Astrocyte (in vitro differentiated cells and primary cell): ENCODE measurements at regions not wholly inside any gene's neighbourhood (a gene's known extent, or its start where the extent isn't known, plus 50 kb on each side); places are given as distances from the start of the nearest gene placed in this dataset.
A peak's percentile ranks its signal among the peaks of the same experiment; 100 is the strongest.

Source experiments
- DNase-seq: peaks from one replicate; pipeline ENCODE4 v3.0.0-alpha.2; 2010; ENCODE audit warnings: low read depth
- FAIRE-seq: peaks from 2 replicates; lab custom pipeline; 2011; peaks lifted over from hg19 to GRCh38; lab: Jason Lieb, UNC
- H2AFZ ChIP-seq: 2 replicates; pipeline ENCODE4 v1.6.0; 2012; ENCODE audit warnings: low read depth, low read length, inconsistent platforms
- H3K27ac ChIP-seq: 2 replicates; pipeline ENCODE4 v1.5.1; 2011; ENCODE audit warnings: low read depth, low read length, inconsistent platforms
- H3K27me3 ChIP-seq: 2 replicates; pipeline ENCODE4 v1.6.0; 2011; ENCODE audit warnings: low read length, inconsistent platforms; ENCODE audit not compliant: insufficient read depth
- H3K36me3 ChIP-seq: 2 replicates; pipeline ENCODE4 v1.5.1; 2011; ENCODE audit warnings: low read length, inconsistent platforms; ENCODE audit not compliant: insufficient read depth
- H3K4me1 ChIP-seq: 2 replicates; pipeline ENCODE4 v1.5.1; 2011; ENCODE audit warnings: low read length, inconsistent platforms; ENCODE audit not compliant: insufficient read depth
- H3K4me2 ChIP-seq: 2 replicates; pipeline ENCODE4 v1.6.0; 2012; ENCODE audit warnings: low read length, inconsistent platforms
- H3K4me3 ChIP-seq: 2 replicates; pipeline ENCODE4 v1.5.1; 2011; ENCODE audit warnings: low read depth, mild to moderate bottlenecking, low read length, inconsistent platforms; ENCODE audit not compliant: insufficient read depth
- H3K79me2 ChIP-seq: 2 replicates; pipeline ENCODE4 v1.6.0; 2012; ENCODE audit warnings: mild to moderate bottlenecking, low read length, inconsistent platforms; ENCODE audit not compliant: insufficient read depth
- H3K9ac ChIP-seq: 2 replicates; pipeline ENCODE4 v1.6.0; 2012; ENCODE audit warnings: mild to moderate bottlenecking, low read length, inconsistent platforms
- H3K9me3 ChIP-seq: 2 replicates; pipeline ENCODE4 v1.5.1; 2012; ENCODE audit warnings: low read depth, mild to moderate bottlenecking, low read length, inconsistent platforms; ENCODE audit not compliant: insufficient read depth
- H4K20me1 ChIP-seq: 2 replicates; pipeline ENCODE4 v1.6.0; 2012; ENCODE audit warnings: low read length, inconsistent platforms; ENCODE audit not compliant: insufficient read depth
- H3K27ac Mint-ChIP-seq: one replicate; pipeline ENCODE4 v1.8.0; 2021; ENCODE audit warnings: mild to moderate bottlenecking, mixed read lengths; ENCODE audit not compliant: unreplicated experiment
- H3K27me3 Mint-ChIP-seq: one replicate; pipeline ENCODE4 v1.8.0; 2021; ENCODE audit warnings: low read depth, mixed read lengths; ENCODE audit not compliant: unreplicated experiment
- H3K36me3 Mint-ChIP-seq: one replicate; pipeline ENCODE4 v1.8.0; 2021; ENCODE audit warnings: low read depth, mixed read lengths; ENCODE audit not compliant: unreplicated experiment
- H3K4me1 Mint-ChIP-seq: one replicate; pipeline ENCODE4 v1.8.0; 2021; ENCODE audit warnings: low read depth, mixed read lengths; ENCODE audit not compliant: unreplicated experiment
- H3K4me3 Mint-ChIP-seq: one replicate; pipeline ENCODE4 v1.8.0; 2021; ENCODE audit warnings: mild to moderate bottlenecking, moderate library complexity, mixed read lengths; ENCODE audit not compliant: unreplicated experiment
- H3K9me3 Mint-ChIP-seq: one replicate; pipeline ENCODE4 v1.8.0; 2021; ENCODE audit warnings: mild to moderate bottlenecking, mixed read lengths; ENCODE audit not compliant: unreplicated experiment
- CTCF ChIP-seq: IDR thresholded peaks from 2 replicates; pipeline ENCODE4 v1.5.1; 2011; ENCODE audit warnings: low read depth, mild to moderate bottlenecking, inconsistent platforms, low read length, moderate library complexity; ENCODE audit not compliant: insufficient read depth
- EZH2 ChIP-seq: IDR thresholded peaks from 2 replicates; pipeline ENCODE4 v1.6.1; 2012; ENCODE audit warnings: mild to moderate bottlenecking, low read length, inconsistent platforms; ENCODE audit not compliant: insufficient read depth

DNA sequence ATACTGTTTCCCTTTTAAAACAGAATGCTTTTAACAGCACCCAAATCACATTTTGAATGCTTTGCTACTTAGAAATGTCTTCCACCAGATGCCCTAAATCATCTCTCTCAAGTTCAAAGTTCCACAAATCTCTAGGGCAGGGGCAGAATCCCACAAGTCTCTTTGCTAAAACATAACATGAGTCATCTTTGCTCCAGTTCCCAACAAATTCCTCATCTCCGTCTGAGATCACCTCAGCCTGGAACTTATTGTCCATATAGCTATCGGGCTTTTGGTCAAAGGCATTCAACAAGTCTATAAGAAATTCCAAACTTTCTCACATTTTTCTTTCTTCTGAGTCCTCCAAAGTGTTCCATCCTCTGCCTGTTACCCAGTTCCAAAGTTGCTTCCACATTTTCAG lies 1374.5 kb upstream of the NXPH2 start:
- H3K27me3 Mint-ChIP-seq: no peaks in the 10 kb centered on the region

DNA sequence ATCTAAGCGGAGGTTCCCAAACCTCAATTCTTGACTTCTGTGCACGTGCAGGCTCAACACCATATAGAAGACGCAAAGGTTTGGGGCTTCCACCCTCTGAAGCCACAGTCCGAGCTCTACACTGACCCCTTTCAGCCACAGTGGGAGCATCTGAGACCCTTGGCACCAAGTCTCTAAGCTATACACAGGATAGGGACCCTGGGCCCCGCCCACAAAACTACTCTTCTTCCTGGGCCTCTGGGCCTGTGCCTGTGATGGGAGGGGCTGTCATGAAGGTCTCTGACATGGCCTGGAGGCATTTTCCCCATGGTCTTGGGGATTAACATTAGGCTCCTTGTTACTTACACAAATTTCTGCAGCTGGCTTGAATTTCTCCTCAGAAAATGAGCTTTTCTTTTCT lies 1374.1 kb upstream of the NXPH2 start:
- peaks cover 7% of the 10 kb centered on the region for H3K4me1 Mint-ChIP-seq
- no peaks in the 10 kb centered on the region for H3K27me3 Mint-ChIP-seq
- Histone ChIP-seq H3K4me2 (no peak overlapping the region), H3K4me3 (no peak overlapping the region), H4K20me1 (no peaks in the 10 kb centered on the region), H3K27me3 (no peaks in the 10 kb centered on the region), H2AFZ (no peak overlapping the region), H3K4me1 (no peaks in the 10 kb centered on the region), H3K36me3 (no peaks in the 10 kb centered on the region), H3K9ac (no peak overlapping the region), H3K9me3 (no peaks in the 10 kb centered on the region), H3K27ac (no peak overlapping the region), H3K79me2 (no peaks in the 10 kb centered on the region)
- FAIRE-seq: no peak
- DNase-seq: no peak
- TF ChIP-seq EZH2 (no peak), CTCF (no peak)
- H3K27ac Mint-ChIP-seq: peak overlapping the region; percentile 35
- no peak overlapping the region for H3K4me3 Mint-ChIP-seq
- H3K9me3 Mint-ChIP-seq: no peaks in the 10 kb centered on the region
- no peaks in the 10 kb centered on the region for H3K36me3 Mint-ChIP-seq

More for the DNA sequence above, 1374.5 kb upstream of the NXPH2 start:
- TF ChIP-seq CTCF: no peak
- no peak for TF ChIP-seq EZH2
- Mint-ChIP-seq H3K36me3 (no peaks in the 10 kb centered on the region), H3K4me3 (no peak overlapping the region), H3K27ac (peak overlapping the region; percentile 35), H3K9me3 (no peaks in the 10 kb centered on the region), H3K4me1 (peaks cover 7% of the 10 kb centered on the region)
- Histone ChIP-seq H4K20me1 (no peaks in the 10 kb centered on the region), H3K9ac (no peak overlapping the region), H2AFZ (no peak overlapping the region), H3K4me1 (no peaks in the 10 kb centered on the region), H3K27ac (no peak overlapping the region), H3K9me3 (no peaks in the 10 kb centered on the region), H3K27me3 (no peaks in the 10 kb centered on the region), H3K36me3 (no peaks in the 10 kb centered on the region), H3K4me3 (no peak overlapping the region), H3K79me2 (no peaks in the 10 kb centered on the region), H3K4me2 (no peak overlapping the region)
- no peak for DNase-seq
- FAIRE-seq: no peak

- no peak overlapping the region for H3K27ac ChIP-seq
- H3K9ac ChIP-seq: no peak overlapping the region
- H3K27me3 ChIP-seq: no peaks in the 10 kb centered on the region
- no peaks in the 10 kb centered on the region for H4K20me1 ChIP-seq
- Mint-ChIP-seq H3K4me3 (no peak overlapping the region), H3K27ac (no peak overlapping the region), H3K36me3 (no peaks in the 10 kb centered on the region), H3K27me3 (no peaks in the 10 kb centered on the region), H3K9me3 (no peaks in the 10 kb centered on the region), H3K4me1 (no peaks in the 10 kb centered on the region)
- no peaks in the 10 kb centered on the region for H3K36me3 ChIP-seq
- no peak overlapping the region for H2AFZ ChIP-seq
- FAIRE-seq: no peak
- no peak for DNase-seq
- H3K4me2 ChIP-seq: no peak overlapping the region
- H3K79me2 ChIP-seq: no peaks in the 10 kb centered on the region
- no peaks in the 10 kb centered on the region for H3K4me1 ChIP-seq
- H3K4me3 ChIP-seq: no peak overlapping the region
- TF ChIP-seq CTCF: no peak
- no peak for TF ChIP-seq EZH2
- H3K9me3 ChIP-seq: no peaks in the 10 kb centered on the region
Observed at GRCh38 chr2:140144611-140145010, 1364.4 kb upstream of the NXPH2 start.
